ENCODE measurements at regions not wholly inside any gene's neighbourhood (a gene's known extent, or its start where the extent isn't known, plus 50 kb on each side); places are given as distances from the start of the nearest gene placed in this dataset.

- TF ChIP-seq CTCF (IDR thresholded peaks at IDR 0.05) (no peak), POLR2A (IDR thresholded peaks at IDR 0.05) (no peak)
These were observed 188.1 kb upstream of the CDKN3 start for GRCh38 chr14:54208751-54209150.
